HG03025 (cell line): ENCODE measurements at regions not wholly inside any gene's neighbourhood (a gene's known extent, or its start where the extent isn't known, plus 50 kb on each side); places are given as distances from the start of the nearest gene placed in this dataset.
"Not testable (repeated sequence)": the region's sequence is repeated elsewhere in the genome, so short reads cannot be mapped to it uniquely, and the experiment has no call there.

ENCODE experiments used
- ATAC-seq: cut with Tn5 transposase; IDR thresholded peaks from one replicate; pipeline ENCODE4 v1.9.1; 2021; ENCODE audit warnings: mild to moderate bottlenecking, moderate library complexity; ENCODE audit not compliant: unreplicated experiment, low FRiP score

DNA sequence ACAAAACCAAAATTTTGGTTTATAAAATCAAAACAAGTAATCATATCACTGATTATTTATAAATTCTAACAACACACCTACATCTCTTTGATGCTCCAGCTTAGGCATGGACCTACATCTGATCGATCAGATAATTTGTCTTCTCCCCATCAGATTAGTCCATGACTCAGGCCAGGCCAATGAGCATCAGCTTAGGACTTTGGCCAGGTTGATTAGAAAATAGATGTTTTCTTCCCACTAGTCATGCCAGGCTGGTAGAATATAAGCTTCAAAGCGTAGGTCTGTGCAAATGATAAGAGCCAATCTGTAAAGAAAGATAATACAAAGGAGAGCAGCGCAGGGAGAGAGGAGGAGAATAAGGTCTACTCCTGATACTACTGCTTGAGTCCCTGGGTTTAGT is 1487.9 kb downstream of the FAM181B start:
- no peak for ATAC-seq

DNA sequence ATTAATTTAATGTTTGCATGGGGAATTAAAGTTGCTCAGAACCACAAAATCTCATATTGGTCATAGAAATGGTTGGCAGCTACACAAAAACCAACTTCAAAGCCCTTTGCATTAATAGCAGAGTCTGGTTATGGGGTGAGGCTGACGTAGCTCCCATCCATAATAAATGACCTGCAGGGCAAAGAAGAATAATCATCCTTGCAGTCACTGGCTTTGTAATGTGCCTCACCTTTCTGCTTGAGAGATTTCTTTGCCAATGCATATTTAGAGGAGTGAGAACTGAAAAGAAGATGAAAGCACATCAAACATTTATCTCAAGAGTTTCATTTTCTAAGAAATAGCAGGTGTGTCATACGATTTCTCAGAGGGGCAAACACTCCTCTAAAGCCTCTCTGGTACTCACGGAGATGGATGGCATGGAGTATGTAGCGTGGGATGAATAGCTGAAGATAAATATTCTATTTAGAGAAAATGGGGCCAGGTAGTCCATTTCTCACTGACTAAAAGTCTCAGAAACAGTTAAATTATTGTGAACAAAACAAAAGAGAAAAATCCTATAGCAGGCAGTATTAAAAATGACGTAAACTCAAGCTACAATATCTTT is 1491.9 kb downstream of the FAM181B start:
- ATAC-seq: no peak

- ATAC-seq: no peak
Measured at GRCh38 chr11:81237139-81237538, 1496.5 kb downstream of the FAM181B start.

DNA sequence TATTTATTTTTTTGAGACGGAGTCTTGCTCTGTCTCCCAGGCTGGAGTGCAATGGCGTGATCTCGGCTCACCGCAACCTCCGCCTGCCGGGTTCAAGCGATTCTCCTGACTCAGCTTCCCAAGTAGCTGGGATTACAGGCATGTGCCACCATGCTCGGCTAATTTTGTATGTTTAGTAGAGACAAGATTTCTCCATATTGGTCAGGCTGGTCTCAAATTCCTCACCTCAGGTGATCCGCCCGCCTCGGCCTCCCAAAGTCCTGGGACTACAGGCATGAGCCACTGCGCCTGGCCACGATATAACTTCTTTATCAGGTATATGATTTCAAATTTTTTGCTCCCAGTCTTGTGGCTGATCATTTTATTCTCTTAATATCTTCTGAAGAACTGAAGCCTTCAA is 1506.3 kb downstream of the FAM181B start:
- not testable (repeated sequence) for ATAC-seq

DNA sequence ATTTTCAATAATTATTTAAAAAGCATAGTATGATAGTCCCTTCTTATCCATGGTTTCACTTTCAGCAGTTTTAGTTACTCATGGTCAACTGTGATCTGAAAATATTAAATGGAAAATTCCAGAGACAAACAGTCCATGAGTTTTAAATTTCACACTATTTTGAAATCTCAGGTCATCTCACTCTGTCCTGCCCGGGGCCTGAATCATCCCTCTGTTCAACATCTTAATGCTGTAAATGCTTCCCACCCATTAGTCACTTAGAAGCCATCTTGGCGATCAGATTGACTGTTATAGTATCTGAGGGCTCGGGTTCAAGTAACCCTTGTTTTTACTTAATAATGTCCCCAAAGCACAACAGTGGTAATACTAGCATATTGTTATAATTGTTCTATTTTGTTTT is 1509.3 kb downstream of the FAM181B start:
- no peak for ATAC-seq

GRCh38 chr11:81222491-81222890 is 1511.2 kb downstream of the FAM181B start:
- no peak for ATAC-seq

- no peak for ATAC-seq
Measured at GRCh38 chr11:81220146-81220895, 1513.3 kb downstream of the FAM181B start.

DNA sequence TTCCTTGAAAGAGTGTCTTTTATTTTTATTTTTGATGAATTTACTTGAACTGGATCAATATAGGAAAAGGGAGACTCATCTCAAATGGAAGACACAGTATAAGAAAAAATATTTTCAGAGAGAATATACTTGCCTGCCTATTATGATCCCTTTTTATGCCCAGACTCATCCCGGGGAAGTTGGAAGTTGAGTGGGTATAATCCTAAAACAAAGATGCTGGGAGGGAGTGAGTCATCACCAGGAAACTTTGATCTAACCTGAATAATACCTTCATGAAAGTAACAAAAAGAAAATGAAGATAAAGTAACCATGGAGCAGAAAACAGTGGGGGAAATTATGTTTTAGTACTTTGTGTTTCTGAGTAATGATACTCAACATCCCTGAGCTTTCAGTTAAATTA is 1514.0 kb downstream of the FAM181B start:
- ATAC-seq: no peak

DNA sequence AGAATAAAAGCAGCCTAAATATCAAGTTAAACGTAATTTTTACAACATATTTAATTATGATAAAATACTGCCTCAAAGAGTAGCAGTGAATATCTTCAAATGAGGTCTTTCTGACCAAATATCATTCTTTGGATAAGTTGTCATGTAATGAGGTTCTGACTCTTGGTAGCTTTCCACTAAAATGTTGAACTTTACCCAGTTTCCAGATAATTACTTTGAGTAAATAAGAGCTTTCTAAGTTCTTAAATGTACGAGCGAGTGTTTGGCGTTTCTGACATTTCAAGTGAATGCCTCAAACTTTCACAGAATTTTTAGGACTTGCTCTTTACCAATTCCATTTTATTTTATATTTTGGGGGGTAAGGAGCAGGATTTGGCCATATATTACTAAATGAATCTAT is 1515.2 kb downstream of the FAM181B start:
- no peak for ATAC-seq

- no peak for ATAC-seq
Measured at GRCh38 chr11:81211050-81211449, 1522.6 kb downstream of the FAM181B start.

GRCh38 chr11:81207421-81208054 is 1526.1 kb downstream of the FAM181B start:
- ATAC-seq: no peak

GRCh38 chr11:81203876-81204275 is 1529.8 kb downstream of the FAM181B start:
- no peak for ATAC-seq

- ATAC-seq: no peak
Measured at GRCh38 chr11:81197396-81197795, 1536.3 kb downstream of the FAM181B start.

DNA sequence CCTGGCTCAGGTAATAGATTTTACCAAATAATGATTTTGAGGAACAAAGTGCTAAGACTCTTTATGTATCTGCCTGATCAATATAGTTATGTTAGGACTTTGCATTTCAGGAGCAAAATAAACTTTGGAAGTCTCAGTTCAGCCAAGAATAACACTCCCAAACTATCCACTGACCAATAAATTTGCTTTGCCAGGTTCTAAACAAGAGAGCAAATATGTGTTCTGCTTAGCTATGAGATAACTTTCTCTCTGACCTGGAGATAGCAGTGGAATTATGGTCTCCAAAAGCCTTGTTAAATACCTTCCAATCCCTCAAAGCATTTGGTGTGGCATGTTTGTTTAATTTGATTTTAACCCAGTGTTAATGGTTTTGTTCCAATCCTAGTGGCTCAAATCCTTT is 1541.1 kb downstream of the FAM181B start:
- no peak for ATAC-seq

- no peak for ATAC-seq
Measured at GRCh38 chr11:81190546-81190945, 1543.1 kb downstream of the FAM181B start.

GRCh38 chr11:81187033-81187432 is 1546.6 kb downstream of the FAM181B start:
- not testable (repeated sequence) for ATAC-seq

- ATAC-seq: no peak
Measured at GRCh38 chr11:81174646-81175330, 1558.9 kb downstream of the FAM181B start.

DNA sequence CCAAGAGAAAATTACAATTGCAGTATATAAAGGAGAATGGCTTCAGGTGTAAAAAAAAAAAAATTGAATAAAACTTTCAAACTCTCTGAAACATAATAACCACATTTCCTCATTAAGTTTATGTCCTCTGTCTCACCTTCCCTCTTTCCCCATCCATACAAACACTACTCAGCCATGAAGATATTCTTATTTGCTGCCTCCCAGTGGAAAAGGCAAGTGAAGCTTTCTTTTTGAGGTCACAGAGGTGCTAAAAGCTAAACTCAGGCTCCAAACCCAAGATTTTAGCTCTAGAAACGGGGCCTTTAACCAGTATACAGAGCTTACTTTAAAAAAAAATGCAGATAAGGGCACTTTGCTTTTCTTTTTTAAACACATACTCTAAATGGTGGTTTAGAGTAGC is 1568.5 kb downstream of the FAM181B start:
- no peak for ATAC-seq

GRCh38 chr11:81159900-81160299 is 1573.8 kb downstream of the FAM181B start:
- no peak for ATAC-seq

- no peak for ATAC-seq
Measured at GRCh38 chr11:81135570-81135969, 1598.1 kb downstream of the FAM181B start.

DNA sequence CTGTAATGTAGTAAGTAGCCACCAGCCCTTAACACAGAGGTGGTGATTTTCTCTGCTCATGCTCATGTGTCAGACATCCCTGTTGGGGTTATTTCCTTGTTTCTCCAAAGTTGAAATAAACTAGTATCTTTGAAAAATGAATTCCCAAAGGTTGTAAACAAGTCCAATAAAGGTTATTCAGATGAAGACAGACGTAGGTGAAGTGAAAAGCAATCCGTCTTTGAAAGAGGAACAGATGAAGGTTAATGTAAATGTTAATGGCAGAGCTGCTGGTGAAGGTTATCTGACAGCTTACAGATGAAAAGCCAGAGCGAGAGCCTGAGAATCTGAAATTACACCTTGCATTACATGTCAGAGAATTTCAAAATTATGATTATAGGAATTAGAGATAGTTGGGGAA is 1604.0 kb downstream of the FAM181B start:
- ATAC-seq: no peak
